IMR-90 (cell line): ENCODE measurements at regions not wholly inside any gene's neighbourhood (a gene's known extent, or its start where the extent isn't known, plus 50 kb on each side); places are given as distances from the start of the nearest gene placed in this dataset.

Experiments
- ATAC-seq: fragments of 200-7000 bp; cut with Tn5 transposase; 2 replicates; pipeline ENCODE4 v1.9.1; 2020; ENCODE audit warnings: low read depth, mild to moderate bottlenecking, moderate library complexity
- BruUV-seq: library from RNA; stranded (reverse); fragments of 400-500 nt; replicated peaks from 2 replicates; lab custom pipeline; 2021; lab: Mats Ljungman, UMichigan
- CTCF ChIA-PET: fragments of 300-600 bp; formaldehyde crosslinking; extraction: SDS; loops from one replicate; lab custom pipeline; 2021; ENCODE audit warnings: antibody characterized with exemption; lab: Yijun Ruan, JAX
- POLR2A ChIA-PET: fragments of 300-600 bp; sonication (Branson Sonifier 250); formaldehyde crosslinking; loops from one replicate; lab custom pipeline; 2022; ENCODE audit warnings: antibody characterized with exemption; ENCODE audit not compliant: unreplicated experiment; lab: Charles Lee
- DNase-seq: peaks from one replicate; pipeline ENCODE4 v3.0.0; 2013
- H2AFZ ChIP-seq: replicated peaks from 2 replicates; pipeline ENCODE3; 2013; ENCODE audit warnings: low read length, mild to moderate bottlenecking; ENCODE audit not compliant: poor library complexity
- H2AK5ac ChIP-seq: 2 replicates; pipeline ENCODE4 v1.6.1; 2013; ENCODE audit warnings: low read depth, low read length, inconsistent platforms
- H2AK9ac ChIP-seq: replicated peaks from 2 replicates; pipeline ENCODE3; 2013; ENCODE audit warnings: mild to moderate bottlenecking, low read depth, low read length, moderate library complexity; ENCODE audit not compliant: poor library complexity
- H2BK120ac ChIP-seq: 2 replicates; pipeline ENCODE4 v1.6.1; 2013; ENCODE audit warnings: low read depth, low read length, inconsistent platforms
- H2BK15ac ChIP-seq: 3 replicates; pipeline ENCODE4 v1.6.1; 2013; ENCODE audit warnings: low read depth, low read length, inconsistent platforms
- H2BK20ac ChIP-seq: 2 replicates; pipeline ENCODE4 v1.6.1; 2013; ENCODE audit warnings: low read depth, mild to moderate bottlenecking, inconsistent platforms, low read length, moderate library complexity
- H2BK5ac ChIP-seq: 2 replicates; pipeline ENCODE4 v1.6.1; 2013; ENCODE audit warnings: mild to moderate bottlenecking, low read depth, low read length, inconsistent platforms; ENCODE audit not compliant: poor library complexity, severe bottlenecking
- H3K14ac ChIP-seq: replicated peaks from 2 replicates; pipeline ENCODE4 v1.6.1; 2013; ENCODE audit warnings: low read depth, low read length, inconsistent platforms
- H3K18ac ChIP-seq: 2 replicates; pipeline ENCODE4 v1.6.1; 2013; ENCODE audit warnings: low read depth, low read length, control low read depth
- H3K23ac ChIP-seq: 2 replicates; pipeline ENCODE4 v1.6.1; 2013; ENCODE audit warnings: low read depth, low read length, inconsistent platforms
- H3K27ac ChIP-seq: 2 replicates; pipeline ENCODE4 v1.5.1; 2013; ENCODE audit warnings: mild to moderate bottlenecking, control low read depth, low read length; ENCODE audit not compliant: insufficient read depth
- H3K27me3 ChIP-seq: 2 replicates; pipeline ENCODE4 v1.6.1; 2013; ENCODE audit warnings: low read length; ENCODE audit not compliant: control insufficient read depth, insufficient read depth
- H3K36me3 ChIP-seq: 2 replicates; pipeline ENCODE4 v1.6.1; 2013; ENCODE audit warnings: low read length, mixed read lengths; ENCODE audit not compliant: control insufficient read depth, insufficient read depth
- H3K4ac ChIP-seq: 2 replicates; pipeline ENCODE4 v1.6.1; 2013; ENCODE audit warnings: low read depth, low read length, inconsistent platforms
- H3K4me1 ChIP-seq: 2 replicates; pipeline ENCODE4 v1.6.1; 2013; ENCODE audit warnings: low read length, mixed read lengths; ENCODE audit not compliant: control insufficient read depth, insufficient read depth
- H3K4me2 ChIP-seq: 2 replicates; pipeline ENCODE4 v1.6.1; 2013; ENCODE audit warnings: low read depth, mild to moderate bottlenecking, control low read depth, low read length, moderate library complexity
- H3K4me3 ChIP-seq: 2 replicates; pipeline ENCODE4 v1.5.1; 2013; ENCODE audit warnings: low read depth, mild to moderate bottlenecking, control low read depth, low read length, moderate library complexity; ENCODE audit not compliant: insufficient read depth
- H3K56ac ChIP-seq: 2 replicates; pipeline ENCODE4 v1.6.1; 2013; ENCODE audit warnings: low read length, inconsistent platforms; ENCODE audit not compliant: insufficient read depth; ENCODE audit errors: extremely low read depth
- H3K79me1 ChIP-seq, 2 experiments: 2 replicates each; pipeline ENCODE4 v1.6.1; 2013; ENCODE audit warnings: low read length in 2 of 2, inconsistent platforms in 1 of 2, low read depth in 1 of 2
- H3K9ac ChIP-seq: 2 replicates; pipeline ENCODE4 v1.6.1; 2013; ENCODE audit warnings: low read depth, low read length, control low read depth
- H3K9me1 ChIP-seq: 2 replicates; pipeline ENCODE4 v1.6.1; 2013; ENCODE audit warnings: low read length, inconsistent platforms; ENCODE audit not compliant: insufficient read depth
- H3K9me3 ChIP-seq: 2 replicates; pipeline ENCODE4 v1.6.1; 2013; ENCODE audit warnings: low read length; ENCODE audit not compliant: control insufficient read depth, insufficient read depth
- H4K20me1 ChIP-seq: 2 replicates; pipeline ENCODE4 v1.6.1; 2013; ENCODE audit warnings: low read length, inconsistent platforms; ENCODE audit not compliant: insufficient read depth
- H4K5ac ChIP-seq: 2 replicates; pipeline ENCODE4 v1.6.1; 2013; ENCODE audit warnings: mild to moderate bottlenecking, low read depth, low read length, control low read depth
- H4K8ac ChIP-seq, 2 experiments: 2 replicates each; pipeline ENCODE4 v1.6.1; 2013; ENCODE audit warnings: low read depth in 2 of 2, low read length in 2 of 2, control low read depth in 1 of 2, inconsistent platforms in 1 of 2
- H4K91ac ChIP-seq: 2 replicates; pipeline ENCODE4 v1.6.1; 2013; ENCODE audit warnings: low read depth, low read length, inconsistent platforms; ENCODE audit not compliant: insufficient read depth
- BHLHE40 ChIP-seq: fragments of 150-350 bp; IDR thresholded peaks from 2 replicates; pipeline ENCODE4 v1.6.1; 2016; ENCODE audit warnings: mild to moderate bottlenecking, low read depth, low read length
- CEBPB ChIP-seq: IDR thresholded peaks from 2 replicates; pipeline ENCODE4 v1.6.1; 2012; ENCODE audit warnings: low read depth, low read length, improper control_type of control experiment
- CHD1 ChIP-seq: IDR thresholded peaks from 2 replicates; pipeline ENCODE4 v1.6.1; 2012; ENCODE audit warnings: low read depth, low read length, improper control_type of control experiment
- ELK1 ChIP-seq: fragments of 150-350 bp; IDR thresholded peaks from 2 replicates; pipeline ENCODE4 v1.6.1; 2016; ENCODE audit warnings: low read depth, mild to moderate bottlenecking, low read length, moderate library complexity, borderline replicate concordance
- FOS ChIP-seq: fragments of 150-350 bp; IDR thresholded peaks from 2 replicates; pipeline ENCODE4 v1.6.1; 2016; ENCODE audit warnings: low read depth, low read length
- MAFK ChIP-seq: IDR thresholded peaks from 2 replicates; pipeline ENCODE4 v1.6.1; 2012; ENCODE audit warnings: low read depth, low read length, improper control_type of control experiment
- MAZ ChIP-seq: IDR thresholded peaks from 2 replicates; pipeline ENCODE4 v1.6.1; 2012; ENCODE audit warnings: low read depth, mild to moderate bottlenecking, low read length, improper control_type of control experiment, moderate library complexity, borderline replicate concordance
- MXI1 ChIP-seq: IDR thresholded peaks from 2 replicates; pipeline ENCODE4 v1.6.1; 2012; ENCODE audit warnings: low read depth, mild to moderate bottlenecking, low read length, moderate library complexity, borderline replicate concordance
- NFE2L2 ChIP-seq: fragments of 150-350 bp; IDR thresholded peaks from 2 replicates; pipeline ENCODE4 v1.6.1; 2016; ENCODE audit warnings: low read depth, mild to moderate bottlenecking, low read length
- POLR2A ChIP-seq: IDR thresholded peaks from 2 replicates; pipeline ENCODE4 v1.6.1; 2012; ENCODE audit warnings: mild to moderate bottlenecking, low read depth, low read length
- RAD21 ChIP-seq: IDR thresholded peaks from 2 replicates; pipeline ENCODE4 v1.6.1; 2012; ENCODE audit warnings: low read length, improper control_type of control experiment
- RCOR1 ChIP-seq: IDR thresholded peaks from 2 replicates; pipeline ENCODE4 v1.6.1; 2012; ENCODE audit warnings: mild to moderate bottlenecking, low read length, improper control_type of control experiment; ENCODE audit not compliant: insufficient replicate concordance
- RFX5 ChIP-seq: IDR thresholded peaks from 2 replicates; pipeline ENCODE4 v1.8.0; 2012; ENCODE audit warnings: low read depth, mild to moderate bottlenecking, low read length, moderate library complexity
- SMC3 ChIP-seq: fragments of 150-350 bp; IDR thresholded peaks from 2 replicates; pipeline ENCODE4 v1.6.1; 2016; ENCODE audit warnings: low read depth, mild to moderate bottlenecking, antibody characterized with exemption, low read length, moderate library complexity
- WGBS, 2 experiments: methylation state at CpG; one replicate each; pipeline versions ENCODE4 v1.1.5 to v1.1.7; 2013; ENCODE audit warnings: missing lambda C conversion rate in 2 of 2; ENCODE audit not compliant: insufficient read length in 1 of 2; ENCODE audit errors: extremely low coverage in 2 of 2; 5-methylcytosine and 5-hydroxymethylcytosine counted together
- dilution Hi-C: fragments of 300-500 bp; cut with HindIII; formaldehyde crosslinking; loops from one replicate; pipeline ENCODE4 v1.14.3; 2018; ENCODE audit warnings: low sequenced_read_pairs; ENCODE audit not compliant: unreplicated experiment
- in situ Hi-C: fragments of 300-500 bp; cut with MboI; formaldehyde crosslinking; loops from 3 replicates; pipeline ENCODE4 v1.14.3; 2019; ENCODE audit warnings: low sequenced_read_pairs, inconsistent platforms, mixed read lengths
- intact Hi-C: fragments of 100-400 bp; cut with micrococcal nuclease; formaldehyde crosslinking; loops from 2 replicates; pipeline ENCODE4 v1.10.0; 2022
- TF ChIP-seq, protein P1 (sequence below): fragments of 150-350 bp; IDR thresholded peaks from 2 replicates; pipeline ENCODE4 v1.6.1; 2017; ENCODE audit warnings: mild to moderate bottlenecking, antibody characterized with exemption, low read length, low read depth
- TF ChIP-seq, protein P2 (sequence below): conservative IDR thresholded peaks from 2 replicates; pipeline ENCODE4 v1.5.1; 2012; ENCODE audit warnings: mild to moderate bottlenecking, low read depth, low read length, improper control_type of control experiment

DNA sequence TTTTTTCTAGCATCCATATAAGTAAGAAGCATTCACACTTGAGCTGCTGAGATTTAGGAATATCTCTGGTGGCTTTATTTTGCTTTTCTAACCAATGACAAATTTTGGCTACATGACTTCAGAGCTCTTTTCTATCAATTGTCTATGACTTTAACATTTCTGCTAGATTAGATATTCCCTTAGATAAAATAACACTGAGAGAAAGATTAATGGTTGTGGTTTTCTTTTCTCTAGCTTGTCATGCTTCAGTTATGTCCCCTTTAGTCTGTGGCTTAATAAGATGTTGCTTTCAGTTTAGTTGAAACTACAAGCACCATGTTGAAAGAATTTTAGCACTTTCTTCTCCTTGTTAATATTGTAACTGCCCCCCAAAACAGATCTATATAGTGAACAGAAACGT is 665.6 kb upstream of the CCDC54 start:
- peak overlapping the region; percentile 13; the same call in 1 of the 2 replicates for H3K4me2 ChIP-seq
- H2BK120ac ChIP-seq, result no peak overlapping the region
- H4K20me1 ChIP-seq, result no peaks in the 10 kb centered on the region
- no peak overlapping the region for H2BK15ac ChIP-seq
- intact Hi-C loops, result no loop called here
- H3K14ac ChIP-seq, result no peak overlapping the region
- no peak overlapping the region for H2AFZ ChIP-seq
- ChIA-PET POLR2A (no interaction called here), CTCF (interaction anchor here (0.5 kb wide), 1 partner anchor 799 kb away, joined by 3 read pairs; no protein-coding TSS in a partner anchor)
- no peak overlapping the region for H2AK9ac ChIP-seq
- no peak overlapping the region for H3K18ac ChIP-seq
- no peaks in the 10 kb centered on the region for H3K9me1 ChIP-seq
- H3K27me3 ChIP-seq, result no peaks in the 10 kb centered on the region
- no peak overlapping the region for H4K5ac ChIP-seq
- BruUV-seq, result no TSS peak
- no peaks in the 10 kb centered on the region; the same call in 1 of the 2 replicates for H3K9me3 ChIP-seq
- DNase-seq, result peak; percentile 78
- peak; percentile 77 for ATAC-seq
- no peak overlapping the region for H3K9ac ChIP-seq
- H3K79me1 ChIP-seq, result no peaks in the 10 kb centered on the region
- in situ Hi-C loops, result no loop called here
- no peak overlapping the region for H2BK5ac ChIP-seq
- no peak overlapping the region for H3K27ac ChIP-seq
- WGBS, 2 experiments, result no CpG with 5 or more reads among the region's 1 CpG
- H4K8ac ChIP-seq, result no peak overlapping the region
- no peak overlapping the region for H3K4ac ChIP-seq
- TF ChIP-seq MAFK, result no peak
- TF ChIP-seq CEBPB, result no peak
- TF ChIP-seq, protein P1, sequence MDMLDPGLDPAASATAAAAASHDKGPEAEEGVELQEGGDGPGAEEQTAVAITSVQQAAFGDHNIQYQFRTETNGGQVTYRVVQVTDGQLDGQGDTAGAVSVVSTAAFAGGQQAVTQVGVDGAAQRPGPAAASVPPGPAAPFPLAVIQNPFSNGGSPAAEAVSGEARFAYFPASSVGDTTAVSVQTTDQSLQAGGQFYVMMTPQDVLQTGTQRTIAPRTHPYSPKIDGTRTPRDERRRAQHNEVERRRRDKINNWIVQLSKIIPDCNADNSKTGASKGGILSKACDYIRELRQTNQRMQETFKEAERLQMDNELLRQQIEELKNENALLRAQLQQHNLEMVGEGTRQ, result no peak
- no peak for TF ChIP-seq MAZ
- TF ChIP-seq, protein P2, sequence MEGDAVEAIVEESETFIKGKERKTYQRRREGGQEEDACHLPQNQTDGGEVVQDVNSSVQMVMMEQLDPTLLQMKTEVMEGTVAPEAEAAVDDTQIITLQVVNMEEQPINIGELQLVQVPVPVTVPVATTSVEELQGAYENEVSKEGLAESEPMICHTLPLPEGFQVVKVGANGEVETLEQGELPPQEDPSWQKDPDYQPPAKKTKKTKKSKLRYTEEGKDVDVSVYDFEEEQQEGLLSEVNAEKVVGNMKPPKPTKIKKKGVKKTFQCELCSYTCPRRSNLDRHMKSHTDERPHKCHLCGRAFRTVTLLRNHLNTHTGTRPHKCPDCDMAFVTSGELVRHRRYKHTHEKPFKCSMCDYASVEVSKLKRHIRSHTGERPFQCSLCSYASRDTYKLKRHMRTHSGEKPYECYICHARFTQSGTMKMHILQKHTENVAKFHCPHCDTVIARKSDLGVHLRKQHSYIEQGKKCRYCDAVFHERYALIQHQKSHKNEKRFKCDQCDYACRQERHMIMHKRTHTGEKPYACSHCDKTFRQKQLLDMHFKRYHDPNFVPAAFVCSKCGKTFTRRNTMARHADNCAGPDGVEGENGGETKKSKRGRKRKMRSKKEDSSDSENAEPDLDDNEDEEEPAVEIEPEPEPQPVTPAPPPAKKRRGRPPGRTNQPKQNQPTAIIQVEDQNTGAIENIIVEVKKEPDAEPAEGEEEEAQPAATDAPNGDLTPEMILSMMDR, result no peak
- TF ChIP-seq RAD21, result no peak
- TF ChIP-seq CHD1, result no peak
- no peak for TF ChIP-seq SMC3
- no peak for TF ChIP-seq RCOR1
- TF ChIP-seq FOS, result no peak
- no peak for TF ChIP-seq BHLHE40
- no peak for TF ChIP-seq RFX5
- no peak for TF ChIP-seq MXI1
- TF ChIP-seq ELK1, result no peak
- TF ChIP-seq NFE2L2, result no peak
- no peak for TF ChIP-seq POLR2A
- no peak overlapping the region for H4K91ac ChIP-seq
- H3K23ac ChIP-seq, result no peak overlapping the region
- no peaks in the 10 kb centered on the region for H3K4me1 ChIP-seq
- H3K4me3 ChIP-seq, result no peak overlapping the region
- dilution Hi-C loops, result no loop called here
- no peak overlapping the region for H2BK20ac ChIP-seq
- H2AK5ac ChIP-seq, result no peak overlapping the region
- H3K56ac ChIP-seq, result no peak overlapping the region
- no peaks in the 10 kb centered on the region for H3K36me3 ChIP-seq
